ENCODE measurements at regions not wholly inside any gene's neighbourhood (a gene's known extent, or its start where the extent isn't known, plus 50 kb on each side); places are given as distances from the start of the nearest gene placed in this dataset.

- no peaks in the 10 kb centered on the region for H3K27me3 ChIP-seq (ENCODE audit: control insufficient read depth, low read length)
- no peak overlapping the region for H3K4me2 ChIP-seq (ENCODE audit: low read length)
- no peaks in the 10 kb centered on the region for H4K20me1 ChIP-seq (ENCODE audit: control insufficient read depth, insufficient read depth, low read depth, low read length)
- H3K36me3 ChIP-seq (ENCODE audit: control insufficient read depth, low read length): no peaks in the 10 kb centered on the region
- H3K79me2 ChIP-seq (ENCODE audit: control insufficient read depth, low read length): no peaks in the 10 kb centered on the region
- no peaks in the 10 kb centered on the region for H3K9me2 ChIP-seq (replicated peaks; ENCODE audit: control insufficient read depth, low read length)
- TF ChIP-seq EZH2phosphoT487 (IDR thresholded peaks at IDR 0.05; ENCODE audit: borderline replicate concordance, low read length) (no peak), CTCF (IDR thresholded peaks at IDR 0.05; ENCODE audit: low read depth, low read length, poor library complexity, severe bottlenecking) (no peak)
- no peaks in the 10 kb centered on the region for H3K4me1 ChIP-seq (ENCODE audit: control insufficient read depth, low read length)
- H3K27ac ChIP-seq (ENCODE audit: low read depth, low read length): no peak overlapping the region
- no peaks in the 10 kb centered on the region for H3F3A ChIP-seq (ENCODE audit: control insufficient read depth, insufficient read depth)
- no peak overlapping the region for H3K4me3 ChIP-seq (ENCODE audit: low read length)
- H3K9me3 ChIP-seq (ENCODE audit: control insufficient read depth, insufficient read depth, low read length): no peaks in the 10 kb centered on the region
Measured at GRCh38 chr1:213840575-213840974, 147.2 kb upstream of the PROX1 start.

- TF ChIP-seq EZH2phosphoT487 (IDR thresholded peaks at IDR 0.05; ENCODE audit: borderline replicate concordance, low read length) (no peak), CTCF (IDR thresholded peaks at IDR 0.05; ENCODE audit: low read depth, low read length, poor library complexity, severe bottlenecking) (no peak)
- Histone ChIP-seq H3K9me3 (ENCODE audit: control insufficient read depth, insufficient read depth, low read length) (no peaks in the 10 kb centered on the region), H4K20me1 (ENCODE audit: control insufficient read depth, insufficient read depth, low read depth, low read length) (no peaks in the 10 kb centered on the region), H3F3A (ENCODE audit: control insufficient read depth, insufficient read depth) (no peaks in the 10 kb centered on the region), H3K4me1 (ENCODE audit: control insufficient read depth, low read length) (no peaks in the 10 kb centered on the region), H3K79me2 (ENCODE audit: control insufficient read depth, low read length) (no peaks in the 10 kb centered on the region), H3K9me2 (replicated peaks; ENCODE audit: control insufficient read depth, low read length) (no peaks in the 10 kb centered on the region), H3K27ac (ENCODE audit: low read depth, low read length) (no peak overlapping the region), H3K4me3 (ENCODE audit: low read length) (no peak overlapping the region), H3K36me3 (ENCODE audit: control insufficient read depth, low read length) (no peaks in the 10 kb centered on the region), H3K27me3 (ENCODE audit: control insufficient read depth, low read length) (no peaks in the 10 kb centered on the region), H3K4me2 (ENCODE audit: low read length) (no peak overlapping the region)
Measured at GRCh38 chr1:213844632-213845031, 143.1 kb upstream of the PROX1 start.

GRCh38 chr1:213852107-213852506 is 135.7 kb upstream of the PROX1 start:
- no peaks in the 10 kb centered on the region for H3K79me2 ChIP-seq (ENCODE audit: control insufficient read depth, low read length)
- H3K36me3 ChIP-seq (ENCODE audit: control insufficient read depth, low read length): no peaks in the 10 kb centered on the region
- H3K4me3 ChIP-seq (ENCODE audit: low read length): no peak overlapping the region
- no peak overlapping the region for H3K27ac ChIP-seq (ENCODE audit: low read depth, low read length)
- TF ChIP-seq CTCF (IDR thresholded peaks at IDR 0.05; ENCODE audit: low read depth, low read length, poor library complexity, severe bottlenecking): no peak
- TF ChIP-seq EZH2phosphoT487 (IDR thresholded peaks at IDR 0.05; ENCODE audit: borderline replicate concordance, low read length): no peak
- no peaks in the 10 kb centered on the region for H3K4me1 ChIP-seq (ENCODE audit: control insufficient read depth, low read length)
- H4K20me1 ChIP-seq (ENCODE audit: control insufficient read depth, insufficient read depth, low read depth, low read length): no peaks in the 10 kb centered on the region
- no peaks in the 10 kb centered on the region for H3K9me2 ChIP-seq (replicated peaks; ENCODE audit: control insufficient read depth, low read length)
- no peaks in the 10 kb centered on the region for H3K9me3 ChIP-seq (ENCODE audit: control insufficient read depth, insufficient read depth, low read length)
- no peak overlapping the region for H3K4me2 ChIP-seq (ENCODE audit: low read length)
- no peaks in the 10 kb centered on the region; the same call in 1 of the 2 replicates for H3K27me3 ChIP-seq (ENCODE audit: control insufficient read depth, low read length)
- no peaks in the 10 kb centered on the region for H3F3A ChIP-seq (ENCODE audit: control insufficient read depth, insufficient read depth)

- H3K9me2 ChIP-seq (replicated peaks; ENCODE audit: control insufficient read depth, low read length): no peaks in the 10 kb centered on the region
- no peaks in the 10 kb centered on the region for H3K27me3 ChIP-seq (ENCODE audit: control insufficient read depth, low read length)
- H4K20me1 ChIP-seq (ENCODE audit: control insufficient read depth, insufficient read depth, low read depth, low read length): no peaks in the 10 kb centered on the region
- H3K79me2 ChIP-seq (ENCODE audit: control insufficient read depth, low read length): no peaks in the 10 kb centered on the region
- no peaks in the 10 kb centered on the region for H3K4me1 ChIP-seq (ENCODE audit: control insufficient read depth, low read length)
- no peaks in the 10 kb centered on the region for H3K36me3 ChIP-seq (ENCODE audit: control insufficient read depth, low read length)
- H3K27ac ChIP-seq (ENCODE audit: low read depth, low read length): no peak overlapping the region
- H3K4me2 ChIP-seq (ENCODE audit: low read length): no peak overlapping the region
- H3K4me3 ChIP-seq (ENCODE audit: low read length): no peak overlapping the region
- no peaks in the 10 kb centered on the region for H3F3A ChIP-seq (ENCODE audit: control insufficient read depth, insufficient read depth)
- TF ChIP-seq CTCF (IDR thresholded peaks at IDR 0.05; ENCODE audit: low read depth, low read length, poor library complexity, severe bottlenecking): no peak
- no peak for TF ChIP-seq EZH2phosphoT487 (IDR thresholded peaks at IDR 0.05; ENCODE audit: borderline replicate concordance, low read length)
- H3K9me3 ChIP-seq (ENCODE audit: control insufficient read depth, insufficient read depth, low read length): no peaks in the 10 kb centered on the region
Measured at GRCh38 chr1:213858581-213858980, 129.2 kb upstream of the PROX1 start.
